GM12873 (cell line): ENCODE measurements at regions not wholly inside any gene's neighbourhood (a gene's known extent, or its start where the extent isn't known, plus 50 kb on each side); places are given as distances from the start of the nearest gene placed in this dataset.

Source experiments
- TF ChIP-seq, protein P1 (sequence below): IDR thresholded peaks from 2 replicates; pipeline ENCODE4 v1.5.1; 2012; ENCODE audit warnings: low read depth, mild to moderate bottlenecking, moderate library complexity, low read length, control low read depth; ENCODE audit not compliant: insufficient read depth; ENCODE audit errors: missing control alignments

DNA sequence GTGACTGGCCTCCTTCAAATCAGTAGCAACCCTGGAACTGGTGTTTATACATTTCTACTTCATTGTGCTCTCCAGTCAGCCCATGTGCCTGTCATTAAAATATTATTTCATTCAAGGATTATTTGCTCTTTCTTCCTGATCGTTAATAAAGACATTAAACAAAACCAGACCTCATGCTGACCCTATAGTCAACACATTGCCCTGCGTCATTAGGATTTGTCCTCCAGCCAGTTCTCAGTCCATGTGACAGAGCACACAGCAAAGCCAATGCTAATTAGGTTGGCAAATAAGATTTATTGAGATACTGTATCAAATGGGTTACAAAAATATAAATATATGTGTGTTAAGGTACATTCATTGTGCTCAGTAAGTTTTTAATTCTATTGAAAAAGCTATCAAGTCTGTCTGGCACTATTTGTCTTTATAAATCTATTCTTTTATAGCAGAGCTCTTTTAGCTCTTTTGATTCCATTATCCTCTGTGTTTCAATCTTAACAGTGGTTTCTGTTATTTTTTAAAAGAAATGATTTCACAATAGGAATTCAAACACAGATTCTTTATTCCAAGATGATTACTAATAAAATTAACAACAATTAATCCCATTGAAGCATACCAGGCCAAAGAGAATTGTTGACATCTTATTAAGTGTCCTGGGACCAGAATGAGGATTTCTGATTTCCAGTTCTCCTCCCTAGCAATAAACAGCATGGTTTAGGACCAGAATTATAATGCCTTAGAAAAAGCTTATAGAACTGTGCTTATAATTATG lies 209.4 kb upstream of the RGMB start:
- TF ChIP-seq, protein P1, sequence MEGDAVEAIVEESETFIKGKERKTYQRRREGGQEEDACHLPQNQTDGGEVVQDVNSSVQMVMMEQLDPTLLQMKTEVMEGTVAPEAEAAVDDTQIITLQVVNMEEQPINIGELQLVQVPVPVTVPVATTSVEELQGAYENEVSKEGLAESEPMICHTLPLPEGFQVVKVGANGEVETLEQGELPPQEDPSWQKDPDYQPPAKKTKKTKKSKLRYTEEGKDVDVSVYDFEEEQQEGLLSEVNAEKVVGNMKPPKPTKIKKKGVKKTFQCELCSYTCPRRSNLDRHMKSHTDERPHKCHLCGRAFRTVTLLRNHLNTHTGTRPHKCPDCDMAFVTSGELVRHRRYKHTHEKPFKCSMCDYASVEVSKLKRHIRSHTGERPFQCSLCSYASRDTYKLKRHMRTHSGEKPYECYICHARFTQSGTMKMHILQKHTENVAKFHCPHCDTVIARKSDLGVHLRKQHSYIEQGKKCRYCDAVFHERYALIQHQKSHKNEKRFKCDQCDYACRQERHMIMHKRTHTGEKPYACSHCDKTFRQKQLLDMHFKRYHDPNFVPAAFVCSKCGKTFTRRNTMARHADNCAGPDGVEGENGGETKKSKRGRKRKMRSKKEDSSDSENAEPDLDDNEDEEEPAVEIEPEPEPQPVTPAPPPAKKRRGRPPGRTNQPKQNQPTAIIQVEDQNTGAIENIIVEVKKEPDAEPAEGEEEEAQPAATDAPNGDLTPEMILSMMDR = no peak

DNA sequence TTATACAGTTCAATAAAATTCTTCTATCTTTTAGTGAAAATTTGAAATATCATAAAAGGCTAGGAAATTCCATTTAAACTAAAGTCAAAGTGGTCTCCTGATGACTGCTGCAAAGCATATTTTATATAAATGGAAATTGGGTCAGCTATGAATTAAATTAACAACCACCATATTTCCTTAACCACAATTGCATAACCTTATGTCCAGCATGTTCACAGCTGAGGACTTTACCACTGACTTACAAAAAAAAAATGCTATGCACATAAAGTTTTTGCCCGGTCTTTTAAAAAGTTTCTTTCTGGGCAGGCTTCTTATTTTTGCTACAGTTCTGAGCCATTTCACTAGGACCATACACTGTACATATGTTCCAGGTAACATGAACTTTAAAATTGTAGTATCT lies 208.6 kb upstream of the RGMB start:
- TF ChIP-seq, protein P1 = no peak

DNA sequence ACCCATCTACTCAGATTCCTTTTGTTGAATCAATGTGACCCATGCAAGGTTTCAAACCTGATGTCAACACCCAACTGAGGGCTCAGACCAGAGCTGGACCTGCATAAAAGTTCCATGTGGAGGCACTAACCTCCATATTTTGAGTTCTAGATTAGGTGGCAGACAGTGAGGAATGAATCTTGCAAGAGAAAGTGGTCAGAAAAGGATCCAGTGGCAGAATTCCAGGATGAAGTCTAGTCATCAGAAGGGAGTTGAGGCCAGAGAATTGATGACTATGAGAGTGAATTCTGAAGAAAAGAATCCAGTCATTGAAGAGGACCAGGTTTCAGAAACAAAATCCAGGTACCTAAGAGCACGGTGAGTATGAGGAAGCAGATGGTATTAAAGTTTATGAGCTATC lies 205.1 kb upstream of the RGMB start:
- TF ChIP-seq, protein P1 = no peak

DNA sequence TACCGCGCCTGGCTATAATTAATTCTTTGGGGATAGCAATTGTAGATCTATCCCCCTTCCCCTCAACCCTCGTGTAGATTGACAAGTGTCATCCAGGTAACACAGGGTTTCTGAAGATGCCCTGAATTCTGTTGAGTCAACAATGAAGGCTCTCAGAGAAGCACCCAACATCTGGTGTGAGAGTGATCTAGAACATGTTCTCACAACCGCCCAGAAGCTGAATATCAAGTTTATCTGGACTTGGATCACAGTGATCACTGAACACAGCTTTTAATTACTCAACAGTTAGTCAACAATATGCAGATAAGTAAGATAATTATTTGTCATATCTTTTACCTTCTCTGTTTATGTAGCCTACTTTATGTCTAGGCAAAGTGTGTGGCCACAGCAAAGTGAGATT lies 204.2 kb upstream of the RGMB start:
- TF ChIP-seq, protein P1 = no peak

DNA sequence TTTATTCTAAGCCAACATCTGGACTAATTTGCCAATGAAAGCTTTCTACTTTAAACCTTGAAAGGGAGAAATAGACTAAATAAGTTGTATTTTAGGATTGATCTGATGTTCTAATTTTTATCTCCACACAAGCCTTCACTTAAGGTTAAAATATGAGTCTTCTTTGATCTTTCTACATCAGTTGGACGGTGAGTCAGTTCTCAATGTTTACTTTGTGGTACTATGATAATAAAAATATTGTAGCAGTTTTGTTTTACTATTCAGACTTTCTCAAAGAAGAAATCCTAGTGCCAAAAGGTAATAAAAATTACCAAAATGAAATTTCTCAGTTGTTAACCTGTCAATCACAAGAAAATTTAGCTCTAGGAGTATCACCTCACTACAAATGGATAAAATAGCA lies 203.5 kb upstream of the RGMB start:
- TF ChIP-seq, protein P1 = no peak

DNA sequence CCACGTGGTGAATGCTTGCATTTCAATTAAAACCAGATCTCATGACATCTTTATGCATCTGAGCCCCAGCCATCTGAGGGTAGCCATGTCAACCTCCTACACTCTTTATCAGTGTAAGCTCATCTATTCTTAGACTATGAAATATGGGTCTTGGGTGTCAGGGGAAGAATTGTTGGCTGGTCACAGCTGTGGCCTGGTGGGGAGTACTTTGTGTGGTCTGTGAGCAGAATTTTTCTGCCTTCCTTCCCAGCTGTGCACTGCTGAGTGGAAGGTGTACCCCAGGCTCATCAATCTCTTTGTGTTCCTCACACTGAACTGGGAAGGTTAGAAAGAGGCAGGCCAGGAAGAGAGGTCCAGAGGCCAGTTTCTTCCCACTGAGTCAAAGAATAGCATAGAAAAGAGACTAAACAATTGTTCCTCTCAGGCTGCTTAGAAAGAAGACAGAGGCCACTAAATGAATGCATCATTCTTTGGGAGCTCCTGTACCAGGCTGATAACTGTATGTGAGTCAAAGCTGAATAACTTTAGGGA lies 202.7 kb upstream of the RGMB start:
- TF ChIP-seq, protein P1 = no peak

DNA sequence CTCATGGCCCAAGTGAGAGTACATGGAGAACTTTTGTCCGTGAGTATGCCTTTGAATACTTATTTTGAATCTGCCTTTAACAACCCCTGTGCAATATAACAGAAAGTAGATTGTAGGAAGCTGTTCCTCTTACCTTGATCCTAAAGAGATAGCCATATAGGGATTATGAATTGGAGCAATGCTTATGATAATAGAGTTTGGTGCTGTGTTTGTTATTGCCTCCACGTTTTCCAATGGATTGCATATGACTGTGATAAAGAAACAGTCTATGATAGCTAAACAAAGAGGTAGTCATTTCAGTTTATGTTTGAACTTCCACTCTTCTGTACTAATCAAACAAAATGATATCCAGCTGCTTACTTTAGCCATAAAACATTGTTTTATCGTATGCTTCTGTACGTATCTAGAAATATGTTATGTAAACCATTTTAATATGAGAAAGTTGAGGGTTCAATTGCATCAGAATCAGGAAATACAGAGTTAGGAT lies 199.6 kb upstream of the RGMB start:
- TF ChIP-seq, protein P1 = no peak
